Left lung (tissue), 4 donors: ENCODE measurements at regions not wholly inside any gene's neighbourhood (a gene's known extent, or its start where the extent isn't known, plus 50 kb on each side); places are given as distances from the start of the nearest gene placed in this dataset.

Experiments
- ATAC-seq: fragments of 200-7000 bp; cut with Tn5 transposase; one replicate; pipeline ENCODE4 v1.9.1; 2020; ENCODE audit warnings: moderate library complexity
- DNase-seq, 4 donors: peaks; one replicate each; pipeline ENCODE4 v3.0.0-alpha.2; 2013 to 2020
- H3K27ac ChIP-seq, 2 donors: fragments of 200-600 bp; sonication (generic) in 1 of 2; one replicate each; pipeline versions ENCODE4 v1.5.0 to v1.8.0; 2020 to 2021
- H3K27me3 ChIP-seq, 2 donors: fragments of 200-600 bp; sonication (generic) in 1 of 2; one replicate each; pipeline versions ENCODE4 v1.5.0 to v1.8.0; 2020 to 2021
- H3K36me3 ChIP-seq, 2 donors: fragments of 200-600 bp; sonication (generic) in 1 of 2; one replicate each; pipeline versions ENCODE4 v1.5.0 to v1.8.0; 2020 to 2021
- H3K4me1 ChIP-seq, 2 donors: fragments of 200-600 bp; one replicate each; pipeline ENCODE4 v1.8.0; 2021
- H3K4me3 ChIP-seq, 2 donors: fragments of 200-600 bp; sonication (generic) in 1 of 2; one replicate each; pipeline versions ENCODE4 v1.5.0 to v1.8.0; 2020 to 2021; ENCODE audit warnings: mild to moderate bottlenecking in 1 of 2
- H3K9me3 ChIP-seq, 2 donors: fragments of 200-600 bp; sonication (generic) in 1 of 2; one replicate each; pipeline versions ENCODE4 v1.5.0 to v1.8.0; 2020 to 2021
- CTCF ChIP-seq, 2 donors: fragments of 200-600 bp; sonication (generic) in 1 of 2; IDR thresholded peaks; one replicate each; pipeline versions ENCODE4 v1.5.0 to v1.8.0; 2021; ENCODE audit warnings: antibody characterized with exemption in 2 of 2
- intact Hi-C, 2 donors: fragments of 100-400 bp; cut with DNase I; formaldehyde crosslinking; loops; one replicate each; pipeline versions ENCODE4 v1.11.2 to v1.14.2; 2022
- donor health status: DM: no; HTN: yes; CAD: no.
- donor health status: DM: no; HTN: no; CAD: no.

- H3K36me3 ChIP-seq, result no peaks in the 10 kb centered on the region
- no peaks in the 10 kb centered on the region for H3K4me1 ChIP-seq
- no peak for TF ChIP-seq CTCF (IDR thresholded peaks at IDR 0.05)
- ATAC-seq (no peak), DNase-seq (no peak)
- no peaks in the 10 kb centered on the region for H3K9me3 ChIP-seq
- H3K27me3 ChIP-seq, result peaks cover 0 to 22% of the 10 kb centered on the region in 2 donors
- intact Hi-C loops, result no loop called here
- H3K27ac ChIP-seq, result no peak overlapping the region
- H3K4me3 ChIP-seq, result no peak overlapping the region
These were observed 133.1 kb upstream of the PRSS1 start for GRCh38 chr7:142616121-142616643.

- DNase-seq, result no peak
- no peak overlapping the region for H3K4me3 ChIP-seq
- H3K36me3 ChIP-seq, result no peaks in the 10 kb centered on the region
- no peak for ATAC-seq
- peaks cover 0 to 22% of the 10 kb centered on the region in 2 donors for H3K27me3 ChIP-seq
- intact Hi-C loops, result no loop called here
- no peak overlapping the region for H3K27ac ChIP-seq
- no peaks in the 10 kb centered on the region for H3K9me3 ChIP-seq
- no peaks in the 10 kb centered on the region for H3K4me1 ChIP-seq
- TF ChIP-seq CTCF (IDR thresholded peaks at IDR 0.05), result no peak
These were observed 133.8 kb upstream of the PRSS1 start for GRCh38 chr7:142615508-142615907.

- no peak overlapping the region for H3K4me3 ChIP-seq
- H3K4me1 ChIP-seq, result no peaks in the 10 kb centered on the region
- DNase-seq, result no peak
- ATAC-seq, result no peak
- H3K27me3 ChIP-seq, result peaks cover 0 to 13% of the 10 kb centered on the region in 2 donors
- TF ChIP-seq CTCF (IDR thresholded peaks at IDR 0.05), result no peak
- H3K27ac ChIP-seq, result no peak overlapping the region
- no peaks in the 10 kb centered on the region for H3K9me3 ChIP-seq
- intact Hi-C loops, result no loop called here
- no peaks in the 10 kb centered on the region for H3K36me3 ChIP-seq
These were observed 135.2 kb upstream of the PRSS1 start for GRCh38 chr7:142614116-142614515.

- H3K4me1 ChIP-seq, result no peaks in the 10 kb centered on the region
- H3K36me3 ChIP-seq, result no peaks in the 10 kb centered on the region
- no peaks in the 10 kb centered on the region for H3K9me3 ChIP-seq
- no peak for TF ChIP-seq CTCF (IDR thresholded peaks at IDR 0.05)
- DNase-seq, result no peak
- H3K4me3 ChIP-seq, result no peak overlapping the region
- no peak overlapping the region for H3K27ac ChIP-seq
- ATAC-seq, result no peak
- intact Hi-C loops, result no loop called here
- H3K27me3 ChIP-seq, result peaks cover 0 to 13% of the 10 kb centered on the region in 2 donors
These were observed 136.9 kb upstream of the PRSS1 start for GRCh38 chr7:142612237-142612881.

GRCh38 chr7:142611566-142612236 is 137.6 kb upstream of the PRSS1 start:
- ATAC-seq, result no peak
- Histone ChIP-seq H3K27me3 (peaks cover 0 to 13% of the 10 kb centered on the region in 2 donors), H3K4me3 (no peak overlapping the region), H3K36me3 (no peaks in the 10 kb centered on the region), H3K9me3 (no peaks in the 10 kb centered on the region), H3K4me1 (no peaks in the 10 kb centered on the region), H3K27ac (no peak overlapping the region)
- no peak for TF ChIP-seq CTCF (IDR thresholded peaks at IDR 0.05)
- intact Hi-C loops, result no loop called here
- DNase-seq, result no peak
